H1 (cell line): ENCODE measurements at regions not wholly inside any gene's neighbourhood (a gene's known extent, or its start where the extent isn't known, plus 50 kb on each side); places are given as distances from the start of the nearest gene placed in this dataset.
"Not testable (repeated sequence)": the region's sequence is repeated elsewhere in the genome, so short reads cannot be mapped to it uniquely, and the experiment has no call there.

Experiments
- CTCF ChIA-PET: fragments of 300-600 bp; sonication (Branson Sonifier 250); formaldehyde crosslinking; loops from one replicate; lab custom pipeline; 2021; ENCODE audit not compliant: partially characterized antibody; lab: Charles Lee
- POLR2A ChIA-PET: fragments of 300-600 bp; sonication (Branson Sonifier 250); formaldehyde crosslinking; loops from one replicate; lab custom pipeline; 2021; ENCODE audit warnings: inconsistent platforms; ENCODE audit not compliant: partially characterized antibody; lab: Charles Lee
- DNase-seq, 2 experiments: peaks; one replicate each; pipeline versions ENCODE4 v3.0.0 to v3.0.0-alpha.2; 2010 to 2022; ENCODE audit warnings: low spot score in 2 of 2, low read depth in 1 of 2, mixed read lengths in 1 of 2
- FAIRE-seq: peaks from 2 replicates; lab custom pipeline; 2011; peaks lifted over from hg19 to GRCh38; lab: Jason Lieb, UNC
- H2AFZ ChIP-seq: 2 replicates; pipeline ENCODE4 v1.8.1; 2012; ENCODE audit warnings: low read length, inconsistent platforms
- H2AK5ac ChIP-seq: 2 replicates; pipeline ENCODE4 v1.6.1; 2013; ENCODE audit warnings: low read depth, low read length
- H2BK120ac ChIP-seq: replicated peaks from 2 replicates; pipeline ENCODE3; 2013; ENCODE audit warnings: low read depth, low read length, inconsistent platforms
- H2BK12ac ChIP-seq: 2 replicates; pipeline ENCODE4 v1.6.1; 2013; ENCODE audit warnings: low read depth, low read length
- H2BK15ac ChIP-seq: 2 replicates; pipeline ENCODE4 v1.6.1; 2013; ENCODE audit warnings: low read length
- H2BK20ac ChIP-seq: 2 replicates; pipeline ENCODE4 v1.6.1; 2013; ENCODE audit warnings: low read length
- H2BK5ac ChIP-seq: 2 replicates; pipeline ENCODE4 v1.6.1; 2013; ENCODE audit warnings: low read depth, low read length
- H3K14ac ChIP-seq: 2 replicates; pipeline ENCODE4 v1.6.1; 2013; ENCODE audit warnings: inconsistent platforms; ENCODE audit not compliant: insufficient read length
- H3K18ac ChIP-seq: 2 replicates; pipeline ENCODE4 v1.6.1; 2013; ENCODE audit warnings: low read length; ENCODE audit errors: extremely low read depth
- H3K23ac ChIP-seq: 2 replicates; pipeline ENCODE4 v1.6.1; 2013; ENCODE audit warnings: inconsistent platforms; ENCODE audit not compliant: insufficient read length
- H3K23me2 ChIP-seq: 2 replicates; pipeline ENCODE4 v1.6.1; 2013; ENCODE audit warnings: low read depth, low read length
- H3K27ac ChIP-seq: 2 replicates; pipeline ENCODE4 v1.6.1; 2011; ENCODE audit warnings: low read depth, low read length, inconsistent platforms
- H3K27me3 ChIP-seq, 4 experiments: replicated peaks in 1 of 4; 1 replicate in 1 of 4; 2 replicates in 3 of 4; pipeline versions ENCODE4 v1.6.1 to v1.8.1; 2011 to 2013; ENCODE audit warnings: low read length in 3 of 4, mild to moderate bottlenecking in 3 of 4, inconsistent platforms in 2 of 4, mixed read lengths in 2 of 4, moderate library complexity in 1 of 4; ENCODE audit not compliant: control insufficient read depth in 3 of 4, insufficient read depth in 3 of 4; ENCODE audit errors: extremely low read depth in 1 of 4
- H3K36me3 ChIP-seq, 4 experiments: 2 replicates each; pipeline versions ENCODE4 v1.6.1 to v1.8.1; 2011 to 2013; ENCODE audit warnings: mild to moderate bottlenecking in 4 of 4, low read length in 3 of 4, moderate library complexity in 2 of 4, control low read depth in 1 of 4, inconsistent platforms in 1 of 4; ENCODE audit not compliant: insufficient read depth in 4 of 4, control insufficient read depth in 2 of 4
- H3K4ac ChIP-seq: replicated peaks from 2 replicates; pipeline ENCODE3; 2013; ENCODE audit warnings: low read length, low read depth, mixed read lengths, inconsistent platforms; ENCODE audit not compliant: insufficient read length
- H3K4me1 ChIP-seq, 4 experiments: replicated peaks in 1 of 4; 1 replicate in 1 of 4; 2 replicates in 3 of 4; pipeline versions ENCODE4 v1.6.1 to v1.8.1; 2011 to 2013; ENCODE audit warnings: low read length in 3 of 4, inconsistent platforms in 2 of 4, mixed read lengths in 1 of 4; ENCODE audit not compliant: insufficient read depth in 4 of 4, control insufficient read depth in 3 of 4
- H3K4me2 ChIP-seq, 2 experiments: 2 replicates each; pipeline versions ENCODE4 v1.6.1 to v1.8.1; 2011 to 2013; ENCODE audit warnings: low read depth in 2 of 2, low read length in 2 of 2, control low read depth in 1 of 2, inconsistent platforms in 1 of 2, mild to moderate bottlenecking in 1 of 2; ENCODE audit not compliant: insufficient read depth in 1 of 2
- H3K4me3 ChIP-seq, 4 experiments: fragments of 200-600, 300-600 bp in 1 of 4; sonication (generic), shearing (Covaris generic), sonication (Bioruptor Twin) in 1 of 4; 2 replicates each; pipeline versions ENCODE4 v1.5.1 to v1.8.1; 2011 to 2016; ENCODE audit warnings: low read length in 4 of 4, low read depth in 3 of 4, control low read depth in 2 of 4, inconsistent platforms in 2 of 4, mild to moderate bottlenecking in 2 of 4, mixed read lengths in 1 of 4, moderate library complexity in 1 of 4; ENCODE audit not compliant: insufficient read depth in 2 of 4; ENCODE audit errors: extremely low read depth in 1 of 4
- H3K56ac ChIP-seq: replicated peaks from 2 replicates; pipeline ENCODE3; 2013; ENCODE audit warnings: low read depth, mild to moderate bottlenecking, mixed read lengths, low read length, inconsistent platforms; ENCODE audit not compliant: insufficient read length
- H3K79me1 ChIP-seq: 2 replicates; pipeline ENCODE4 v1.6.1; 2013; ENCODE audit warnings: low read depth, low read length, control low read depth
- H3K79me2 ChIP-seq, 2 experiments: 2 replicates each; pipeline versions ENCODE4 v1.6.1 to v1.8.1; 2012 to 2013; ENCODE audit warnings: low read length in 2 of 2, mild to moderate bottlenecking in 2 of 2, inconsistent platforms in 1 of 2; ENCODE audit not compliant: insufficient read depth in 2 of 2, control insufficient read depth in 1 of 2
- H3K9ac ChIP-seq, 4 experiments: replicated peaks in 1 of 4; 1 replicate in 1 of 4; 2 replicates in 3 of 4; pipeline versions ENCODE4 v1.6.1 to v1.8.1; 2011 to 2013; ENCODE audit warnings: low read depth in 3 of 4, low read length in 3 of 4, control low read depth in 2 of 4, mild to moderate bottlenecking in 2 of 4, moderate library complexity in 2 of 4, inconsistent platforms in 1 of 4; ENCODE audit errors: extremely low read depth in 1 of 4
- H3K9me3 ChIP-seq, 2 experiments: 2 replicates each; pipeline versions ENCODE4 v1.6.1 to v1.8.1; 2012 to 2013; ENCODE audit warnings: mild to moderate bottlenecking in 2 of 2, moderate library complexity in 2 of 2, control low read depth in 1 of 2, inconsistent platforms in 1 of 2, low read depth in 1 of 2, low read length in 1 of 2, mixed read lengths in 1 of 2; ENCODE audit not compliant: insufficient read depth in 2 of 2
- H4K20me1 ChIP-seq, 2 experiments: replicated peaks in 1 of 2; 2 replicates each; pipeline versions ENCODE3 to v1.8.1; 2011 to 2013; ENCODE audit warnings: inconsistent platforms in 2 of 2, low read length in 2 of 2, mild to moderate bottlenecking in 1 of 2; ENCODE audit not compliant: insufficient read depth in 2 of 2, control insufficient read depth in 1 of 2
- H4K5ac ChIP-seq: 2 replicates; pipeline ENCODE4 v1.6.1; 2013; ENCODE audit warnings: low read length, low read depth, mixed read lengths, inconsistent platforms; ENCODE audit not compliant: insufficient read length
- H4K8ac ChIP-seq: 2 replicates; pipeline ENCODE4 v1.8.0; 2013; ENCODE audit warnings: mild to moderate bottlenecking, moderate library complexity, low read length, inconsistent platforms; ENCODE audit not compliant: insufficient read depth; ENCODE audit errors: extremely low read depth
- H4K91ac ChIP-seq: replicated peaks from 2 replicates; pipeline ENCODE3; 2013; ENCODE audit warnings: low read length, mixed read lengths, inconsistent platforms; ENCODE audit not compliant: insufficient read length
- WGBS, 2 experiments: shearing (Covaris generic) in 1 of 2; methylation state at CpG; one replicate each; pipeline versions ENCODE4 v1.1.6 to v1.1.7; 2013 to 2015; ENCODE audit warnings: low lambda C conversion rate in 2 of 2, mixed read lengths in 2 of 2, inconsistent platforms in 1 of 2, low coverage in 1 of 2, missing lambda C conversion rate in 1 of 2; ENCODE audit not compliant: insufficient replicate concordance in 2 of 2, insufficient coverage in 1 of 2, insufficient read length in 1 of 2; ENCODE audit errors: extremely low coverage in 1 of 2, missing lambda C conversion rate in 1 of 2; 5-methylcytosine and 5-hydroxymethylcytosine counted together

GRCh38 chr3:130818066-130818465, 71.4 kb upstream of the PIK3R4 start:
- POLR2A ChIA-PET, H3K23ac ChIP-seq, H2BK5ac ChIP-seq, H2BK20ac ChIP-seq, H4K5ac ChIP-seq, H3K4me2 ChIP-seq, DNase-seq, H3K14ac ChIP-seq, H3K23me2 ChIP-seq, CTCF ChIA-PET, H2BK15ac ChIP-seq, FAIRE-seq, H4K8ac ChIP-seq, H3K79me1 ChIP-seq, H3K27me3 ChIP-seq, H2BK120ac ChIP-seq, H3K4me1 ChIP-seq, H3K18ac ChIP-seq, H3K79me2 ChIP-seq, H3K4ac ChIP-seq, H3K56ac ChIP-seq, H2BK12ac ChIP-seq, H4K20me1 ChIP-seq, H3K9ac ChIP-seq, H4K91ac ChIP-seq, H2AFZ ChIP-seq, H2AK5ac ChIP-seq, H3K4me3 ChIP-seq, H3K27ac ChIP-seq, H3K36me3 ChIP-seq: not testable (repeated sequence)
- H3K9me3 ChIP-seq = peaks cover 10 to 13% of the 10 kb centered on the region in 2 experiments
- 90% methylated on average over 3 of the region's 3 CpGs; no CpG with 5 or more reads in 1 of the 2 experiments for WGBS, 2 experiments
